Gastrocnemius medialis (tissue), 4 donors: ENCODE measurements at regions not wholly inside any gene's neighbourhood (a gene's known extent, or its start where the extent isn't known, plus 50 kb on each side); places are given as distances from the start of the nearest gene placed in this dataset.
A peak's percentile ranks its signal among the peaks of the same experiment; 100 is the strongest.
"Not testable (repeated sequence)": the region's sequence is repeated elsewhere in the genome, so short reads cannot be mapped to it uniquely, and the experiment has no call there.

Experiments used
- ATAC-seq, 2 donors: fragments of 150-250 bp; one replicate each; pipeline ENCODE4 v1.9.1; 2016
- DNase-seq, 2 donors: peaks; one replicate each; pipeline ENCODE4 v3.0.0-alpha.2; 2019
- H3K27ac ChIP-seq, 4 donors: fragments of 200-600 bp; sonication (generic); 1 replicate in 1 of 4; 2 replicates in 3 of 4; pipeline ENCODE4 v1.5.1; 2016 to 2018; ENCODE audit warnings: mild to moderate bottlenecking in 2 of 4, moderate library complexity in 1 of 4
- H3K27me3 ChIP-seq, 3 donors: fragments of 200-600 bp; sonication (generic) in 2 of 3; 1 replicate in 1 of 3; 2 replicates in 2 of 3; pipeline versions ENCODE4 v1.5.1 to v1.6.0; 2016 to 2019; ENCODE audit warnings: mild to moderate bottlenecking in 1 of 3, moderate library complexity in 1 of 3
- H3K36me3 ChIP-seq, 2 donors: fragments of 200-600 bp; sonication (generic) in 1 of 2; one replicate each; pipeline ENCODE4 v1.5.1; 2017 to 2018
- H3K4me1 ChIP-seq, 2 donors: fragments of 200-600 bp; sonication (generic) in 1 of 2; one replicate each; pipeline ENCODE4 v1.5.1; 2016 to 2017; ENCODE audit warnings: mild to moderate bottlenecking in 2 of 2
- H3K4me3 ChIP-seq, 4 donors: fragments of 200-600 bp; sonication (generic) in 3 of 4; 1 replicate in 1 of 4; 2 replicates in 3 of 4; pipeline ENCODE4 v1.5.1; 2016 to 2019; ENCODE audit warnings: mild to moderate bottlenecking in 2 of 4
- H3K9me3 ChIP-seq, 3 donors: fragments of 200-600 bp; sonication (generic) in 2 of 3; 1 replicate in 1 of 3; 2 replicates in 2 of 3; pipeline ENCODE4 v1.5.1; 2016 to 2019
- in situ Hi-C, 4 donors: fragments of 200-750 bp; cut with MboI; loops; one replicate each; pipeline versions ENCODE4 v1.15.0 to v1.8.0; 2017; ENCODE audit warnings: low sequenced_read_pairs in 4 of 4
- intact Hi-C: fragments of 100-400 bp; cut with DNase I; formaldehyde crosslinking; loops from one replicate; pipeline ENCODE4 v1.15.1; 2023; ENCODE audit warnings: low total_unique reads

- H3K36me3 ChIP-seq, DNase-seq, H3K4me1 ChIP-seq, in situ Hi-C loops, intact Hi-C loops, H3K4me3 ChIP-seq, H3K9me3 ChIP-seq, ATAC-seq, H3K27me3 ChIP-seq, H3K27ac ChIP-seq: not testable (repeated sequence)
These were observed 508.5 kb downstream of the FOXD4L4 start for GRCh38 chr9:66245481-66245880.

GRCh38 chr9:66257581-66257980 lies 520.6 kb downstream of the FOXD4L4 start:
- H3K27ac ChIP-seq, intact Hi-C loops, in situ Hi-C loops, H3K9me3 ChIP-seq, H3K27me3 ChIP-seq, DNase-seq, H3K36me3 ChIP-seq, H3K4me1 ChIP-seq, ATAC-seq, H3K4me3 ChIP-seq: not testable (repeated sequence)

- H3K4me1 ChIP-seq, DNase-seq, H3K27me3 ChIP-seq, ATAC-seq, H3K27ac ChIP-seq, in situ Hi-C loops, H3K4me3 ChIP-seq, H3K36me3 ChIP-seq, H3K9me3 ChIP-seq, intact Hi-C loops: not testable (repeated sequence)
These were observed 524.6 kb downstream of the FOXD4L4 start for GRCh38 chr9:66261576-66261975.

DNA sequence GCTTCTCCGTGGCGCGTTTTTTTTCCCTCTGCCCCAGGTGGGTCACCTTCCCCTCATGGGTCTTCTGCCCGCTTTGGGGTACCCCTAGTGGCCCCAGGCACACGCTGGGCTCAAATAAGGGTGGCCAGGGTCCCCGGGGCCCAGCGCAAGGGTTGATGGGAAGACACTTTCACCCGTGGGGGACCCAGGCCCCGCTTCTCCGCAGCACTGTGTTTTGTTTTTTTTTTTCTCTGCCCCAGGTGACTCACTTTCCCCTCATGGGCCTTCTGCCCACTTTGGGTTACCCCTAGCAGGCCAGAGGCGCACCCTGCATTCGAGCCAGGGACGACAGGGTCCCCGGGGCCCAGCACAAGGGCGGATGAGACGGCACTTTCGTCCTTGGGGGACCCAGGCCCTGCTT lies 526.7 kb downstream of the FOXD4L4 start:
- DNase-seq, ATAC-seq, in situ Hi-C loops: not testable (repeated sequence)

GRCh38 chr9:66264786-66265185 lies 527.8 kb downstream of the FOXD4L4 start:
- DNase-seq, ATAC-seq, H3K27ac ChIP-seq, H3K4me1 ChIP-seq, H3K9me3 ChIP-seq, H3K27me3 ChIP-seq, in situ Hi-C loops, H3K4me3 ChIP-seq, intact Hi-C loops, H3K36me3 ChIP-seq: not testable (repeated sequence)

More for the DNA sequence above, 526.7 kb downstream of the FOXD4L4 start:
- H3K27ac ChIP-seq, H3K36me3 ChIP-seq, H3K9me3 ChIP-seq, H3K4me1 ChIP-seq, H3K27me3 ChIP-seq, intact Hi-C loops, H3K4me3 ChIP-seq: not testable (repeated sequence)

- intact Hi-C loops, H3K4me1 ChIP-seq, ATAC-seq, H3K27me3 ChIP-seq, in situ Hi-C loops, H3K9me3 ChIP-seq, DNase-seq, H3K36me3 ChIP-seq, H3K27ac ChIP-seq, H3K4me3 ChIP-seq: not testable (repeated sequence)
These were observed 529.3 kb downstream of the FOXD4L4 start for GRCh38 chr9:66266202-66266601.

- intact Hi-C loops, DNase-seq, H3K4me1 ChIP-seq, H3K9me3 ChIP-seq, ATAC-seq, H3K4me3 ChIP-seq, in situ Hi-C loops, H3K36me3 ChIP-seq, H3K27me3 ChIP-seq, H3K27ac ChIP-seq: not testable (repeated sequence)
These were observed 530.0 kb downstream of the FOXD4L4 start for GRCh38 chr9:66266856-66267430.

- H3K27ac ChIP-seq, H3K9me3 ChIP-seq, H3K36me3 ChIP-seq, DNase-seq, H3K27me3 ChIP-seq, in situ Hi-C loops, intact Hi-C loops, ATAC-seq, H3K4me1 ChIP-seq, H3K4me3 ChIP-seq: not testable (repeated sequence)
These were observed 530.7 kb downstream of the FOXD4L4 start for GRCh38 chr9:66267684-66268083.

- intact Hi-C loops, ATAC-seq, DNase-seq, H3K9me3 ChIP-seq, H3K4me1 ChIP-seq, in situ Hi-C loops, H3K36me3 ChIP-seq, H3K27ac ChIP-seq, H3K27me3 ChIP-seq: not testable (repeated sequence)
- H3K4me3 ChIP-seq: peak overlapping the region in 2 of 4 donors; percentile 29 to 44
These were observed 532.1 kb downstream of the FOXD4L4 start for GRCh38 chr9:66269024-66269423.
